MG63 (cell line): ENCODE measurements at regions not wholly inside any gene's neighbourhood (a gene's known extent, or its start where the extent isn't known, plus 50 kb on each side); places are given as distances from the start of the nearest gene placed in this dataset.

Source experiments
- DNase-seq: peaks from one replicate; pipeline ENCODE4 v3.0.0-alpha.2; 2020
- H3K27me3 ChIP-seq: fragments of 250-450 bp; sonication (Bioruptor Pico); 2 replicates; pipeline ENCODE4 v1.5.1; 2020; ENCODE audit warnings: mild to moderate bottlenecking, moderate library complexity
- H3K36me3 ChIP-seq: fragments of 250-450 bp; sonication (Bioruptor Pico); 2 replicates; pipeline ENCODE4 v1.5.1; 2020; ENCODE audit warnings: mild to moderate bottlenecking, moderate library complexity
- H3K4me3 ChIP-seq: fragments of 250-450 bp; sonication (Bioruptor Pico); 2 replicates; pipeline ENCODE4 v1.5.1; 2020; ENCODE audit warnings: mild to moderate bottlenecking, moderate library complexity
- H3K9me3 ChIP-seq: fragments of 250-450 bp; sonication (Bioruptor Pico); 2 replicates; pipeline ENCODE4 v1.5.1; 2020; ENCODE audit warnings: mild to moderate bottlenecking, moderate library complexity

GRCh38 chr10:128437786-128438345, 311.6 kb upstream of the MKI67 start:
- Histone ChIP-seq H3K9me3 (no peaks in the 10 kb centered on the region), H3K4me3 (no peak overlapping the region), H3K36me3 (no peaks in the 10 kb centered on the region), H3K27me3 (no peaks in the 10 kb centered on the region)
- no peak for DNase-seq

GRCh38 chr10:128438417-128439063, 312.3 kb upstream of the MKI67 start:
- Histone ChIP-seq H3K4me3 (no peak overlapping the region), H3K27me3 (no peaks in the 10 kb centered on the region), H3K36me3 (no peaks in the 10 kb centered on the region), H3K9me3 (no peaks in the 10 kb centered on the region)
- no peak for DNase-seq

GRCh38 chr10:128440513-128441160, 314.4 kb upstream of the MKI67 start:
- Histone ChIP-seq H3K36me3 (no peaks in the 10 kb centered on the region), H3K9me3 (no peaks in the 10 kb centered on the region), H3K4me3 (no peak overlapping the region), H3K27me3 (no peaks in the 10 kb centered on the region)
- no peak for DNase-seq

GRCh38 chr10:128443925-128444518, 317.8 kb upstream of the MKI67 start:
- Histone ChIP-seq H3K27me3 (no peaks in the 10 kb centered on the region), H3K9me3 (no peaks in the 10 kb centered on the region), H3K36me3 (no peaks in the 10 kb centered on the region), H3K4me3 (no peak overlapping the region)
- DNase-seq, result no peak

- Histone ChIP-seq H3K4me3 (no peak overlapping the region), H3K27me3 (no peaks in the 10 kb centered on the region), H3K36me3 (no peaks in the 10 kb centered on the region), H3K9me3 (no peaks in the 10 kb centered on the region)
- no peak for DNase-seq
Observed at GRCh38 chr10:128448796-128449195, 322.6 kb upstream of the MKI67 start.

GRCh38 chr10:128451879-128452278, 325.7 kb upstream of the MKI67 start:
- H3K36me3 ChIP-seq, result no peaks in the 10 kb centered on the region
- H3K4me3 ChIP-seq, result no peak overlapping the region
- no peak for DNase-seq
- H3K9me3 ChIP-seq, result no peaks in the 10 kb centered on the region
- no peaks in the 10 kb centered on the region for H3K27me3 ChIP-seq

- no peak overlapping the region for H3K4me3 ChIP-seq
- H3K9me3 ChIP-seq, result no peaks in the 10 kb centered on the region
- no peaks in the 10 kb centered on the region for H3K36me3 ChIP-seq
Observed at GRCh38 chr10:128456271-128456670, 330.0 kb upstream of the MKI67 start.

GRCh38 chr10:128457136-128457535, 330.9 kb upstream of the MKI67 start:
- DNase-seq, result no peak
- Histone ChIP-seq H3K27me3 (no peaks in the 10 kb centered on the region), H3K36me3 (no peaks in the 10 kb centered on the region), H3K9me3 (no peaks in the 10 kb centered on the region), H3K4me3 (no peak overlapping the region)

More at GRCh38 chr10:128456271-128456670, 330.0 kb upstream of the MKI67 start:
- no peaks in the 10 kb centered on the region for H3K27me3 ChIP-seq
- no peak for DNase-seq

GRCh38 chr10:128461991-128462390, 335.8 kb upstream of the MKI67 start:
- no peaks in the 10 kb centered on the region for H3K9me3 ChIP-seq
- DNase-seq, result no peak
- no peaks in the 10 kb centered on the region for H3K36me3 ChIP-seq
- no peak overlapping the region for H3K4me3 ChIP-seq
- no peaks in the 10 kb centered on the region for H3K27me3 ChIP-seq

- no peaks in the 10 kb centered on the region for H3K27me3 ChIP-seq
- H3K36me3 ChIP-seq, result no peaks in the 10 kb centered on the region
- no peak for DNase-seq
- no peak overlapping the region for H3K4me3 ChIP-seq
- no peaks in the 10 kb centered on the region for H3K9me3 ChIP-seq
Observed at GRCh38 chr10:128462844-128463243, 336.6 kb upstream of the MKI67 start.

- no peaks in the 10 kb centered on the region for H3K36me3 ChIP-seq
- DNase-seq, result no peak
- H3K9me3 ChIP-seq, result no peaks in the 10 kb centered on the region
- no peak overlapping the region for H3K4me3 ChIP-seq
- no peaks in the 10 kb centered on the region for H3K27me3 ChIP-seq
Observed at GRCh38 chr10:128463991-128464760, 338.0 kb upstream of the MKI67 start.

GRCh38 chr10:128465697-128466096, 339.5 kb upstream of the MKI67 start:
- no peaks in the 10 kb centered on the region for H3K27me3 ChIP-seq
- no peaks in the 10 kb centered on the region for H3K9me3 ChIP-seq
- no peak overlapping the region for H3K4me3 ChIP-seq
- DNase-seq, result no peak
- no peaks in the 10 kb centered on the region for H3K36me3 ChIP-seq

- no peak for DNase-seq
- no peaks in the 10 kb centered on the region for H3K9me3 ChIP-seq
- no peaks in the 10 kb centered on the region for H3K36me3 ChIP-seq
- H3K4me3 ChIP-seq, result no peak overlapping the region
- no peaks in the 10 kb centered on the region for H3K27me3 ChIP-seq
Observed at GRCh38 chr10:128466831-128467371, 340.7 kb upstream of the MKI67 start.

- Histone ChIP-seq H3K4me3 (no peak overlapping the region), H3K9me3 (no peaks in the 10 kb centered on the region), H3K36me3 (no peaks in the 10 kb centered on the region), H3K27me3 (no peaks in the 10 kb centered on the region)
- DNase-seq, result peak; percentile 34
Observed at GRCh38 chr10:128468462-128468861, 342.2 kb upstream of the MKI67 start.

GRCh38 chr10:128469515-128469914, 343.3 kb upstream of the MKI67 start:
- H3K27me3 ChIP-seq, result no peaks in the 10 kb centered on the region
- no peaks in the 10 kb centered on the region for H3K9me3 ChIP-seq
- H3K36me3 ChIP-seq, result no peaks in the 10 kb centered on the region
- no peak overlapping the region for H3K4me3 ChIP-seq
- DNase-seq, result no peak

- Histone ChIP-seq H3K9me3 (no peaks in the 10 kb centered on the region), H3K36me3 (no peaks in the 10 kb centered on the region), H3K27me3 (no peaks in the 10 kb centered on the region), H3K4me3 (no peak overlapping the region)
- no peak for DNase-seq
Observed at GRCh38 chr10:128470321-128470965, 344.2 kb upstream of the MKI67 start.
